ENCODE measurements at regions not wholly inside any gene's neighbourhood (a gene's known extent, or its start where the extent isn't known, plus 50 kb on each side); places are given as distances from the start of the nearest gene placed in this dataset.

DNA sequence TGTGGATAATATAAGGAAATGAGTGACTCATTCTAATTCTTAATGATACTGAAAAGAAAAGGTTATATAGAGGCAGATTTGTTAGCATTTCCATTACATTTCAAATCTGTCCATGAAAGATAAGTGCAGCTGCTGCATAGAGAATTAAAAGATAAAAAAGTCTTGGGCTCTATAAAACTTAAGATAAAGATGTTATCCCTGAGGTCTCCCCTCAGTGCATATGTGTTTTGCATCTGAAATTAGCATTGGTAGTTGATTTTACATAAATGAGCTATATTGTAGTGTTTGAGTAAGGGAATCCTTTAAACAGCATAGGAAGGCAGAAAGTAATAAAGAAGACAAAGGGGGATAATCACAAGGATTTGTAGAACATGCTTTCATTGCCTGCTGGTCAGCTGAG lies 206.2 kb downstream of the FSCB start:
- H3K4me2 ChIP-seq (ENCODE audit: insufficient read depth, low read length), result no peak overlapping the region
- H3K4me1 ChIP-seq (ENCODE audit: control insufficient read depth, extremely low read depth, insufficient read depth, low read length), result peaks cover 7% of the 10 kb centered on the region
- no peaks in the 10 kb centered on the region for H3K9me1 ChIP-seq (replicated peaks; ENCODE audit: control insufficient read depth, extremely low read depth, insufficient read depth, low read length)
- H3K79me2 ChIP-seq (ENCODE audit: control insufficient read depth, insufficient read depth, low read length), result no peaks in the 10 kb centered on the region
- dilution Hi-C loops (cut with MboI; ENCODE audit: extremely low pct_ligation_motif_present, low sequenced_read_pairs), result no loop called here
- no peak for FAIRE-seq
- no peak overlapping the region for H3K4me3 ChIP-seq (replicated peaks in 1 of 3; ENCODE audit: insufficient read depth in 1 of 3, low read depth in 1 of 3, low read length in 3 of 3)
- no TSS peak for BruUV-seq (replicated peaks)
- intact Hi-C loops (cut with micrococcal nuclease), result no loop called here
- H3K9ac ChIP-seq (replicated peaks; ENCODE audit: extremely low read depth, insufficient read depth, low read length), result no peak overlapping the region
- ChIA-PET CTCF (no interaction called here), POLR2A (no interaction called here)
- H3K27ac ChIP-seq (ENCODE audit: insufficient read depth, low read depth, low read length), result no peak overlapping the region
- no peak for DNase-seq (ENCODE audit: low read depth, low spot score)
- H3K27me3 ChIP-seq (ENCODE audit: control insufficient read depth in 2 of 2, insufficient read depth in 2 of 2, low read length in 2 of 2), result no peaks in the 10 kb centered on the region
- no peaks in the 10 kb centered on the region for H3K9me3 ChIP-seq (replicated peaks; ENCODE audit: control insufficient read depth, insufficient read depth, low read length)
- no peaks in the 10 kb centered on the region for H4K20me1 ChIP-seq (replicated peaks; ENCODE audit: control insufficient read depth, extremely low read depth, insufficient read depth, low read length)
- no peak overlapping the region for H2AFZ ChIP-seq (ENCODE audit: low read depth, low read length)
- H3K36me3 ChIP-seq (ENCODE audit: control insufficient read depth in 2 of 2, extremely low read depth in 1 of 2, insufficient read depth in 2 of 2, low read length in 2 of 2), result no peaks in the 10 kb centered on the region
- TF ChIP-seq MYC (IDR thresholded peaks at IDR 0.05; ENCODE audit: low read depth, low read length) (no peak), GATA2 (IDR thresholded peaks at IDR 0.05; ENCODE audit: insufficient read depth, insufficient read length, low read depth, low read length) (no peak), JUN (IDR thresholded peaks at IDR 0.05; ENCODE audit: borderline replicate concordance, insufficient read depth, insufficient read length, low read depth) (peak; percentile 17)

DNA sequence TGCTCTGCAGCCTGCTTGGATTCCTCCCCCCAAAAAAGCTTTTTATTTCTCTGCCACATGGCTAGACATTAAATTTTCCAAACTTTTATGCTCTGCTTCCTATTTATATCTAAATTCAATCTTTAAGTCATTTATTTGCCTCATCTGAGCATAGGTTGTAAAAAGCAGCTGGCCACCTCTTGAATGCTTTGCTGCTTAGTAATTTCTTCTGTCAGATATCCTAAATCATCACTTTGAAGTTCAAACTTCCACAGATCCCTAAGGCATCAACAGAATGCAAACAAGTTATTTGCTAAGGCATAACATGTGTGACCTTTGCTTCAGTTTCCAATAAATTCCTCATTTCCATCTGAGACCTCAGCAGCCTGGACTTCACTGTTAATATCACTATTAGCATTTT lies 209.6 kb downstream of the FSCB start:
- no peaks in the 10 kb centered on the region for H3K36me3 ChIP-seq (ENCODE audit: control insufficient read depth in 2 of 2, extremely low read depth in 1 of 2, insufficient read depth in 2 of 2, low read length in 2 of 2)
- BruUV-seq (replicated peaks), result no TSS peak
- ChIA-PET POLR2A (no interaction called here), CTCF (no interaction called here)
- H3K79me2 ChIP-seq (ENCODE audit: control insufficient read depth, insufficient read depth, low read length), result no peaks in the 10 kb centered on the region
- H3K9ac ChIP-seq (replicated peaks; ENCODE audit: extremely low read depth, insufficient read depth, low read length), result no peak overlapping the region
- DNase-seq (ENCODE audit: low read depth, low spot score), result no peak
- no peaks in the 10 kb centered on the region for H3K9me3 ChIP-seq (replicated peaks; ENCODE audit: control insufficient read depth, insufficient read depth, low read length)
- H4K20me1 ChIP-seq (replicated peaks; ENCODE audit: control insufficient read depth, extremely low read depth, insufficient read depth, low read length), result no peaks in the 10 kb centered on the region
- peaks cover 7% of the 10 kb centered on the region for H3K4me1 ChIP-seq (ENCODE audit: control insufficient read depth, extremely low read depth, insufficient read depth, low read length)
- H3K4me3 ChIP-seq (replicated peaks in 1 of 3; ENCODE audit: insufficient read depth in 1 of 3, low read depth in 1 of 3, low read length in 3 of 3), result no peak overlapping the region
- no peak overlapping the region for H2AFZ ChIP-seq (ENCODE audit: low read depth, low read length)
- dilution Hi-C loops (cut with MboI; ENCODE audit: extremely low pct_ligation_motif_present, low sequenced_read_pairs) (no loop called here), intact Hi-C loops (cut with micrococcal nuclease) (no loop called here)
- no peak overlapping the region for H3K4me2 ChIP-seq (ENCODE audit: insufficient read depth, low read length)
- TF ChIP-seq, protein P1, sequence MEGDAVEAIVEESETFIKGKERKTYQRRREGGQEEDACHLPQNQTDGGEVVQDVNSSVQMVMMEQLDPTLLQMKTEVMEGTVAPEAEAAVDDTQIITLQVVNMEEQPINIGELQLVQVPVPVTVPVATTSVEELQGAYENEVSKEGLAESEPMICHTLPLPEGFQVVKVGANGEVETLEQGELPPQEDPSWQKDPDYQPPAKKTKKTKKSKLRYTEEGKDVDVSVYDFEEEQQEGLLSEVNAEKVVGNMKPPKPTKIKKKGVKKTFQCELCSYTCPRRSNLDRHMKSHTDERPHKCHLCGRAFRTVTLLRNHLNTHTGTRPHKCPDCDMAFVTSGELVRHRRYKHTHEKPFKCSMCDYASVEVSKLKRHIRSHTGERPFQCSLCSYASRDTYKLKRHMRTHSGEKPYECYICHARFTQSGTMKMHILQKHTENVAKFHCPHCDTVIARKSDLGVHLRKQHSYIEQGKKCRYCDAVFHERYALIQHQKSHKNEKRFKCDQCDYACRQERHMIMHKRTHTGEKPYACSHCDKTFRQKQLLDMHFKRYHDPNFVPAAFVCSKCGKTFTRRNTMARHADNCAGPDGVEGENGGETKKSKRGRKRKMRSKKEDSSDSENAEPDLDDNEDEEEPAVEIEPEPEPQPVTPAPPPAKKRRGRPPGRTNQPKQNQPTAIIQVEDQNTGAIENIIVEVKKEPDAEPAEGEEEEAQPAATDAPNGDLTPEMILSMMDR (IDR thresholded peaks at IDR 0.05; ENCODE audit: extremely low read depth in 1 of 2, insufficient read depth in 1 of 2, low read depth in 1 of 2, low read length in 2 of 2), result no peak
- FAIRE-seq, result no peak
- no peaks in the 10 kb centered on the region for H3K9me1 ChIP-seq (replicated peaks; ENCODE audit: control insufficient read depth, extremely low read depth, insufficient read depth, low read length)
- no peak overlapping the region for H3K27ac ChIP-seq (ENCODE audit: insufficient read depth, low read depth, low read length)
- no peaks in the 10 kb centered on the region for H3K27me3 ChIP-seq (ENCODE audit: control insufficient read depth in 2 of 2, insufficient read depth in 2 of 2, low read length in 2 of 2)

Data from endothelial cell of umbilical vein (primary cell).